K562 (cell line): ENCODE measurements at regions not wholly inside any gene's neighbourhood (a gene's known extent, or its start where the extent isn't known, plus 50 kb on each side); places are given as distances from the start of the nearest gene placed in this dataset.

Experiments
- ATAC-seq: fragments of 200-7000 bp; cut with Tn5 transposase; 3 replicates; pipeline ENCODE4 v1.9.1; 2020; ENCODE audit warnings: moderate library complexity
- BruUV-seq: library from RNA; stranded (reverse); fragments of 400-500 nt; replicated peaks from 2 replicates; lab custom pipeline; 2021; lab: Mats Ljungman, UMichigan
- CTCF ChIA-PET: fragments of 300-600 bp; formaldehyde crosslinking; extraction: SDS; loops from one replicate; lab custom pipeline; 2021; ENCODE audit warnings: low intra/inter-chr PET ratio; lab: Yijun Ruan, JAX
- POLR2A ChIA-PET: fragments of 300-600, 350-650 bp; sonication (Branson Sonifier 250); formaldehyde crosslinking; extraction: SDS; loops from one replicate; lab custom pipeline; 2021; ENCODE audit warnings: antibody characterized with exemption, inconsistent platforms; lab: Yijun Ruan, JAX
- DNase-seq, 4 experiments: peaks; one replicate each; pipeline versions ENCODE4 v3.0.0 to v3.0.0-alpha.2; 2011 to 2018; ENCODE audit warnings: low spot score in 3 of 4, mixed read lengths in 3 of 4; ENCODE audit errors: extremely low read depth in 1 of 4
- FAIRE-seq: peaks from 2 replicates; lab custom pipeline; 2011; peaks lifted over from hg19 to GRCh38; lab: Jason Lieb, UNC
- H2AFZ ChIP-seq: 2 replicates; pipeline ENCODE4 v1.6.0; 2011; ENCODE audit warnings: low read depth, low read length, control low read depth, inconsistent platforms
- H3K27ac ChIP-seq: fragments of 200-600 bp; 3 replicates; pipeline ENCODE4 v1.8.0; 2011; ENCODE audit warnings: low read depth, mild to moderate bottlenecking, control low read depth, inconsistent platforms, low read length, moderate library complexity, mixed read lengths; ENCODE audit errors: extremely low read depth
- H3K27me3 ChIP-seq, 2 experiments: fragments of 300-600 bp in 1 of 2; 2 replicates in 1 of 2; 3 replicates in 1 of 2; pipeline versions ENCODE4 v1.6.0 to v1.8.0; 2011; ENCODE audit warnings: inconsistent platforms in 2 of 2, low read length in 2 of 2, mild to moderate bottlenecking in 1 of 2, mixed read lengths in 1 of 2, moderate library complexity in 1 of 2; ENCODE audit not compliant: control insufficient read depth in 2 of 2, insufficient read depth in 2 of 2
- H3K36me3 ChIP-seq: fragments of 300-600 bp; 3 replicates; pipeline ENCODE4 v1.8.0; 2011; ENCODE audit warnings: mild to moderate bottlenecking, low read length, inconsistent platforms; ENCODE audit not compliant: control insufficient read depth, insufficient read depth
- H3K4me1 ChIP-seq, 2 experiments: fragments of 200-600 bp in 1 of 2; replicated peaks in 1 of 2; 2 replicates in 1 of 2; 3 replicates in 1 of 2; pipeline versions ENCODE4 v1.5.1 to v1.8.0; 2011; ENCODE audit warnings: inconsistent platforms in 2 of 2, low read length in 2 of 2, mild to moderate bottlenecking in 1 of 2, mixed read lengths in 1 of 2, moderate library complexity in 1 of 2; ENCODE audit not compliant: control insufficient read depth in 2 of 2, insufficient read depth in 2 of 2
- H3K4me2 ChIP-seq: 2 replicates; pipeline ENCODE4 v1.6.1; 2011; ENCODE audit warnings: low read length, control low read depth, inconsistent platforms, mixed read lengths; ENCODE audit not compliant: insufficient read depth
- H3K4me3 ChIP-seq: fragments of 200-600 bp; sonication (generic), shearing (Covaris generic); 2 replicates; pipeline ENCODE4 v1.5.1; 2016; ENCODE audit warnings: control low read depth, inconsistent platforms
- H3K79me2 ChIP-seq: fragments of 200-600 bp; 3 replicates; pipeline ENCODE4 v1.8.0; 2011; ENCODE audit warnings: low read length, inconsistent platforms; ENCODE audit not compliant: control insufficient read depth, insufficient read depth
- H3K9ac ChIP-seq, 2 experiments: 2 replicates each; pipeline versions ENCODE4 v1.6.0 to v1.6.1; 2011; ENCODE audit warnings: low read depth in 2 of 2, low read length in 2 of 2, control low read depth in 1 of 2, inconsistent platforms in 1 of 2, mild to moderate bottlenecking in 1 of 2, mixed read lengths in 1 of 2; ENCODE audit not compliant: insufficient read depth in 1 of 2
- H3K9me1 ChIP-seq: one replicate; pipeline ENCODE4 v1.6.0; 2011; ENCODE audit warnings: inconsistent platforms, mild to moderate bottlenecking, low read length, moderate library complexity; ENCODE audit not compliant: control insufficient read depth, insufficient read depth
- H3K9me3 ChIP-seq: replicated peaks from 2 replicates; pipeline ENCODE4 v1.5.1; 2011; ENCODE audit warnings: low read depth, low read length, inconsistent platforms; ENCODE audit not compliant: control insufficient read depth, insufficient read depth
- H4K20me1 ChIP-seq: replicated peaks from 2 replicates; pipeline ENCODE4 v1.6.1; 2011; ENCODE audit warnings: low read length, inconsistent platforms, mixed read lengths; ENCODE audit not compliant: control insufficient read depth, insufficient read depth
- AFF4 ChIP-seq: sonication (generic); formaldehyde crosslinking; IDR thresholded peaks from 2 replicates; pipeline ENCODE4 v1.8.0; 2023; ENCODE audit warnings: mild to moderate bottlenecking, missing genetic modification reagents
- FOXM1 ChIP-seq, 2 experiments: fragments of 450-650 bp in 1 of 2; sonication (generic) in 1 of 2; formaldehyde crosslinking in 1 of 2; IDR thresholded peaks; 2 replicates each; pipeline versions ENCODE4 v1.6.1 to v1.9.0; 2017 to 2022; ENCODE audit warnings: low read depth in 2 of 2, mild to moderate bottlenecking in 2 of 2, missing genetic modification reagents in 1 of 2, moderate library complexity in 1 of 2
- L3MBTL2 ChIP-seq: fragments of 450-650 bp; IDR thresholded peaks from 2 replicates; pipeline ENCODE4 v1.6.1; 2016; ENCODE audit warnings: mild to moderate bottlenecking, moderate library complexity
- MTF1 ChIP-seq: fragments of 250-450 bp; sonication (Bioruptor Pico); IDR thresholded peaks from 2 replicates; pipeline ENCODE4 v1.9.0; 2021; ENCODE audit warnings: moderate library complexity, mild to moderate bottlenecking, inconsistent platforms, borderline replicate concordance
- NRF1 ChIP-seq, 2 experiments: fragments of 450-650 bp; IDR thresholded peaks in 1 of 2; conservative IDR thresholded peaks in 1 of 2; 2 replicates each; pipeline ENCODE4 v1.6.1; 2014; ENCODE audit warnings: mild to moderate bottlenecking in 2 of 2
- OTX1 ChIP-seq: fragments of 450-650 bp; formaldehyde crosslinking; IDR thresholded peaks from 2 replicates; pipeline ENCODE4 v1.4.0; 2022; ENCODE audit warnings: mild to moderate bottlenecking
- PHF8 ChIP-seq: fragments of 200-600 bp; sonication (generic); IDR thresholded peaks from 2 replicates; pipeline ENCODE4 v1.6.1; 2012; ENCODE audit warnings: mixed run types, mild to moderate bottlenecking, inconsistent platforms, low read length, moderate library complexity, borderline replicate concordance
- THRAP3 ChIP-seq: fragments of 450-650 bp; IDR thresholded peaks from 2 replicates; pipeline ENCODE4 v1.6.1; 2016; ENCODE audit warnings: mild to moderate bottlenecking, inconsistent platforms, borderline replicate concordance
- XRCC4 ChIP-seq: IDR thresholded peaks from one replicate; pipeline ENCODE4 v1.6.1; 2011; ENCODE audit not compliant: insufficient read depth, insufficient read length; ENCODE audit errors: extremely low read depth
- ZBTB49 ChIP-seq: sonication (generic); formaldehyde crosslinking; IDR thresholded peaks from 2 replicates; pipeline ENCODE4 v1.8.0; 2022; ENCODE audit warnings: missing genetic modification reagents, mild to moderate bottlenecking, borderline replicate concordance
- ZBTB8A ChIP-seq: fragments of 450-650 bp; IDR thresholded peaks from 2 replicates; pipeline ENCODE4 v1.6.1; 2018; ENCODE audit warnings: mild to moderate bottlenecking, moderate library complexity; ENCODE audit not compliant: partially characterized antibody
- ZNF134 ChIP-seq: fragments of 250-450 bp; sonication (Bioruptor Pico); conservative IDR thresholded peaks from 2 replicates; pipeline ENCODE4 v1.4.0; 2020
- ZNF785 ChIP-seq: fragments of 250-450 bp; sonication (Bioruptor Pico); IDR thresholded peaks from 2 replicates; pipeline ENCODE4 v1.4.0; 2020; ENCODE audit warnings: mild to moderate bottlenecking
- WGBS: fragments of 100-300 bp; shearing (Covaris generic); methylation state at CpG from one replicate; pipeline ENCODE4 v1.1.6; 2016; ENCODE audit warnings: low coverage, mixed read lengths; ENCODE audit not compliant: insufficient coverage; ENCODE audit errors: missing lambda C conversion rate; 5-methylcytosine and 5-hydroxymethylcytosine counted together
- in situ Hi-C: fragments of 300-500 bp; cut with MboI; formaldehyde crosslinking; loops from 4 replicates; pipeline ENCODE4 v1.15.0; 2018; ENCODE audit warnings: inconsistent platforms, mixed read lengths
- intact Hi-C: fragments of 100-400 bp; cut with micrococcal nuclease; formaldehyde crosslinking; loops from 2 replicates; pipeline ENCODE4 v1.14.2; 2022

GRCh38 chr2:59068255-59068654 is 827.1 kb upstream of the FANCL start (continued):
- TF ChIP-seq ZBTB49, result no peak
- TF ChIP-seq THRAP3, result no peak
- TF ChIP-seq ZNF785 (CRISPR knock-in tag), result no peak

GRCh38 chr2:59066787-59067399 is 825.8 kb upstream of the FANCL start:
- POLR2A ChIA-PET, result no interaction called here
- Histone ChIP-seq H3K9me3 (no peaks in the 10 kb centered on the region), H3K79me2 (no peaks in the 10 kb centered on the region), H3K4me1 (peaks cover 0 to 6% of the 10 kb centered on the region in 2 experiments; a peak in 2 of 5 replicates), H3K4me2 (no peak overlapping the region), H3K9me1 (no peaks in the 10 kb centered on the region), H3K9ac (no peak overlapping the region; a peak in 1 of 4 replicates), H3K36me3 (no peaks in the 10 kb centered on the region), H4K20me1 (no peaks in the 10 kb centered on the region), H3K4me3 (peak overlapping the region; percentile 18), H3K27me3 (peaks cover 0 to 5% of the 10 kb centered on the region in 2 experiments; a peak in 1 of 5 replicates), H2AFZ (no peak overlapping the region), H3K27ac (no peak overlapping the region)
- WGBS, result 21% methylated on average over 52 of the region's 56 CpGs
- ATAC-seq (peak; percentile 79), DNase-seq (peak in 1 of 4 experiments; percentile 28), FAIRE-seq (no peak)
- intact Hi-C loops (no loop called here), in situ Hi-C loops (no loop called here)
- no TSS peak for BruUV-seq
- CTCF ChIA-PET, result no interaction called here
- TF ChIP-seq OTX1 (CRISPR knock-in tag), result no peak
- TF ChIP-seq PHF8, result peak; percentile 37; the same call in 1 of the 2 replicates
- TF ChIP-seq ZBTB8A, result no peak
- TF ChIP-seq AFF4 (CRISPR knock-in tag), result no peak
- TF ChIP-seq XRCC4, result no peak
- TF ChIP-seq MTF1 (CRISPR knock-in tag), result no peak
- TF ChIP-seq L3MBTL2, result 0 out of 2 replicates have a peak, but pooled peaks have one; percentile 18
- TF ChIP-seq FOXM1 (IDR thresholded peaks at IDR 0.05; ENCODE audit: low read depth), result no peak
- no peak for TF ChIP-seq FOXM1 (CRISPR knock-in tag; IDR thresholded peaks at IDR 0.05; ENCODE audit: low read depth)
- TF ChIP-seq ZNF134 (CRISPR knock-in tag), result no peak
- peak; percentile 73 to 77; a peak in 3 of 4 replicates for TF ChIP-seq NRF1 (conservative IDR thresholded peaks at IDR 0.05 in 1 of 2, IDR thresholded peaks at IDR 0.05 in 1 of 2)
